Left lung (tissue), 4 donors: ENCODE measurements at regions not wholly inside any gene's neighbourhood (a gene's known extent, or its start where the extent isn't known, plus 50 kb on each side); places are given as distances from the start of the nearest gene placed in this dataset.
"Not testable (repeated sequence)": the region's sequence is repeated elsewhere in the genome, so short reads cannot be mapped to it uniquely, and the experiment has no call there.

Experiments used
- ATAC-seq: fragments of 200-7000 bp; cut with Tn5 transposase; one replicate; pipeline ENCODE4 v1.9.1; 2020; ENCODE audit warnings: moderate library complexity
- DNase-seq, 4 donors: peaks; one replicate each; pipeline ENCODE4 v3.0.0-alpha.2; 2013 to 2020
- H3K27ac ChIP-seq, 2 donors: fragments of 200-600 bp; sonication (generic) in 1 of 2; one replicate each; pipeline versions ENCODE4 v1.5.0 to v1.8.0; 2020 to 2021
- H3K27me3 ChIP-seq, 2 donors: fragments of 200-600 bp; sonication (generic) in 1 of 2; one replicate each; pipeline versions ENCODE4 v1.5.0 to v1.8.0; 2020 to 2021
- H3K36me3 ChIP-seq, 2 donors: fragments of 200-600 bp; sonication (generic) in 1 of 2; one replicate each; pipeline versions ENCODE4 v1.5.0 to v1.8.0; 2020 to 2021
- H3K4me1 ChIP-seq, 2 donors: fragments of 200-600 bp; one replicate each; pipeline ENCODE4 v1.8.0; 2021
- H3K4me3 ChIP-seq, 2 donors: fragments of 200-600 bp; sonication (generic) in 1 of 2; one replicate each; pipeline versions ENCODE4 v1.5.0 to v1.8.0; 2020 to 2021; ENCODE audit warnings: mild to moderate bottlenecking in 1 of 2
- H3K9me3 ChIP-seq, 2 donors: fragments of 200-600 bp; sonication (generic) in 1 of 2; one replicate each; pipeline versions ENCODE4 v1.5.0 to v1.8.0; 2020 to 2021
- intact Hi-C, 2 donors: fragments of 100-400 bp; cut with DNase I; formaldehyde crosslinking; loops; one replicate each; pipeline versions ENCODE4 v1.11.2 to v1.14.2; 2022
- TF ChIP-seq, protein P1 (sequence below), 2 donors: fragments of 200-600 bp; sonication (generic) in 1 of 2; IDR thresholded peaks; one replicate each; pipeline versions ENCODE4 v1.5.0 to v1.8.0; 2021; ENCODE audit warnings: antibody characterized with exemption in 2 of 2
- donor health status: DM: no; HTN: yes; CAD: no.
- donor health status: DM: no; HTN: no; CAD: no.

GRCh38 chr10:128189176-128189575 lies 63.0 kb upstream of the MKI67 start:
- Histone ChIP-seq H3K27ac (no peak overlapping the region), H3K27me3 (peaks cover 0 to 15% of the 10 kb centered on the region in 2 donors), H3K4me1 (no peaks in the 10 kb centered on the region), H3K36me3 (no peaks in the 10 kb centered on the region), H3K9me3 (no peaks in the 10 kb centered on the region), H3K4me3 (no peak overlapping the region)
- no peak for DNase-seq
- intact Hi-C loops, result no loop called here
- no peak for ATAC-seq
- TF ChIP-seq, protein P1, sequence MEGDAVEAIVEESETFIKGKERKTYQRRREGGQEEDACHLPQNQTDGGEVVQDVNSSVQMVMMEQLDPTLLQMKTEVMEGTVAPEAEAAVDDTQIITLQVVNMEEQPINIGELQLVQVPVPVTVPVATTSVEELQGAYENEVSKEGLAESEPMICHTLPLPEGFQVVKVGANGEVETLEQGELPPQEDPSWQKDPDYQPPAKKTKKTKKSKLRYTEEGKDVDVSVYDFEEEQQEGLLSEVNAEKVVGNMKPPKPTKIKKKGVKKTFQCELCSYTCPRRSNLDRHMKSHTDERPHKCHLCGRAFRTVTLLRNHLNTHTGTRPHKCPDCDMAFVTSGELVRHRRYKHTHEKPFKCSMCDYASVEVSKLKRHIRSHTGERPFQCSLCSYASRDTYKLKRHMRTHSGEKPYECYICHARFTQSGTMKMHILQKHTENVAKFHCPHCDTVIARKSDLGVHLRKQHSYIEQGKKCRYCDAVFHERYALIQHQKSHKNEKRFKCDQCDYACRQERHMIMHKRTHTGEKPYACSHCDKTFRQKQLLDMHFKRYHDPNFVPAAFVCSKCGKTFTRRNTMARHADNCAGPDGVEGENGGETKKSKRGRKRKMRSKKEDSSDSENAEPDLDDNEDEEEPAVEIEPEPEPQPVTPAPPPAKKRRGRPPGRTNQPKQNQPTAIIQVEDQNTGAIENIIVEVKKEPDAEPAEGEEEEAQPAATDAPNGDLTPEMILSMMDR (IDR thresholded peaks at IDR 0.05), result no peak

- Histone ChIP-seq H3K27me3 (peaks cover 0 to 15% of the 10 kb centered on the region in 2 donors), H3K4me3 (no peak overlapping the region), H3K27ac (no peak overlapping the region), H3K9me3 (no peaks in the 10 kb centered on the region), H3K36me3 (no peaks in the 10 kb centered on the region), H3K4me1 (no peaks in the 10 kb centered on the region)
- DNase-seq, result no peak
- TF ChIP-seq, protein P1 (IDR thresholded peaks at IDR 0.05), result no peak
- peak; percentile 85 for ATAC-seq
- intact Hi-C loops, result no loop called here
Measured at GRCh38 chr10:128191847-128192246, 65.6 kb upstream of the MKI67 start.

- intact Hi-C loops, H3K36me3 ChIP-seq: not testable (repeated sequence)
Measured at GRCh38 chr10:128201826-128202225, 75.6 kb upstream of the MKI67 start.

GRCh38 chr10:128203028-128203427 lies 76.8 kb upstream of the MKI67 start:
- ATAC-seq, result no peak
- H3K4me1 ChIP-seq, result no peaks in the 10 kb centered on the region
- no peaks in the 10 kb centered on the region for H3K36me3 ChIP-seq
- no peak overlapping the region for H3K27ac ChIP-seq
- intact Hi-C loops, result no loop called here
- peaks cover 0 to 6% of the 10 kb centered on the region in 2 donors for H3K9me3 ChIP-seq
- no peak overlapping the region for H3K4me3 ChIP-seq
- peaks cover 0 to 42% of the 10 kb centered on the region in 2 donors for H3K27me3 ChIP-seq
- DNase-seq, result no peak
- TF ChIP-seq, protein P1 (IDR thresholded peaks at IDR 0.05), result no peak

More at GRCh38 chr10:128201826-128202225, 75.6 kb upstream of the MKI67 start:
- not testable (repeated sequence) for H3K4me3 ChIP-seq, H3K9me3 ChIP-seq, H3K4me1 ChIP-seq, ATAC-seq, H3K27ac ChIP-seq, DNase-seq
- peaks cover 0 to 32% of the 10 kb centered on the region in 2 donors for H3K27me3 ChIP-seq

- H3K4me3 ChIP-seq, H3K36me3 ChIP-seq, DNase-seq, H3K4me1 ChIP-seq, intact Hi-C loops, ATAC-seq, H3K27ac ChIP-seq, H3K9me3 ChIP-seq: not testable (repeated sequence)
- H3K27me3 ChIP-seq, result peaks cover 0 to 56% of the 10 kb centered on the region in 2 donors
Measured at GRCh38 chr10:128205591-128205990, 79.4 kb upstream of the MKI67 start.

DNA sequence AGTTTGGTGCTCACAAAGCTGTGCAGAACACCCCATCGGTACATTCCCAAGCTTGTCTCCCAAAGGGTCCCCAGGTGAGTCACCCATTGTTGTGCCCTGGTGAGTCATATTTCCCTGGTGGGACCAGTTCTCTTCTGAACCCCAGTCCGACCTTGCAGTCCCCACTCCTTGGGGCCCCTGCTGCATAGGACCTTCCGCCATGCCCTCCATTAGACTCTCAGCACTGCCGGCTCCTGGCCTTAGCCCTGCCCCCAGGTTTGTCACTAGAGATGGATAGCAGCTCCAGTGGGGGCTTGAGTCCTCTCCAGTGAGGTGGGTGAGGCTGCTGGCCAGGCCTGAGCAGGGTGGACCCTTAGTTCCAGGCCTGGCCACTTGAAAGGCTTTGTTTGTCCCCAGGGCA lies 80.5 kb upstream of the MKI67 start:
- Histone ChIP-seq H3K4me3 (no peak overlapping the region), H3K36me3 (no peaks in the 10 kb centered on the region), H3K27ac (no peak overlapping the region), H3K9me3 (peaks cover 0 to 6% of the 10 kb centered on the region in 2 donors), H3K4me1 (peaks cover 0 to 11% of the 10 kb centered on the region in 2 donors), H3K27me3 (peaks cover 0 to 63% of the 10 kb centered on the region in 2 donors)
- intact Hi-C loops, result no loop called here
- ATAC-seq (no peak), DNase-seq (peak in 1 of 4 donors; percentile 57)
- TF ChIP-seq, protein P1 (IDR thresholded peaks at IDR 0.05), result no peak
